Fibroblast of peridontal ligament (primary cell): ENCODE measurements at regions not wholly inside any gene's neighbourhood (a gene's known extent, or its start where the extent isn't known, plus 50 kb on each side); places are given as distances from the start of the nearest gene placed in this dataset.

Experiments
- DNase-seq: peaks from one replicate; pipeline ENCODE4 v3.0.0-alpha.2; 2010; ENCODE audit errors: extremely low read depth

GRCh38 chr7:125668321-125668993, 738.8 kb upstream of the POT1 start:
- no peak for DNase-seq

GRCh38 chr7:125664625-125665024, 735.0 kb upstream of the POT1 start:
- no peak for DNase-seq

- DNase-seq, result no peak
Measured at GRCh38 chr7:125663961-125664360, 734.3 kb upstream of the POT1 start.

GRCh38 chr7:125661677-125662076, 732.1 kb upstream of the POT1 start:
- no peak for DNase-seq

GRCh38 chr7:125661006-125661405, 731.4 kb upstream of the POT1 start:
- no peak for DNase-seq

GRCh38 chr7:125654076-125654475, 724.5 kb upstream of the POT1 start:
- DNase-seq, result no peak

- DNase-seq, result no peak
Measured at GRCh38 chr7:125651823-125652528, 722.4 kb upstream of the POT1 start.

- no peak for DNase-seq
Measured at GRCh38 chr7:125648543-125648942, 718.9 kb upstream of the POT1 start.

- DNase-seq, result no peak
Measured at GRCh38 chr7:125645770-125646169, 716.1 kb upstream of the POT1 start.

- no peak for DNase-seq
Measured at GRCh38 chr7:125644109-125644508, 714.5 kb upstream of the POT1 start.

- DNase-seq, result no peak
Measured at GRCh38 chr7:125643302-125643701, 713.7 kb upstream of the POT1 start.

- DNase-seq, result no peak
Measured at GRCh38 chr7:125641884-125642283, 712.3 kb upstream of the POT1 start.

GRCh38 chr7:125636320-125636962, 706.8 kb upstream of the POT1 start:
- no peak for DNase-seq

- no peak for DNase-seq
Measured at GRCh38 chr7:125618516-125618915, 688.9 kb upstream of the POT1 start.

GRCh38 chr7:125611582-125611981, 682.0 kb upstream of the POT1 start:
- DNase-seq, result no peak

GRCh38 chr7:125606671-125607070, 677.0 kb upstream of the POT1 start:
- no peak for DNase-seq

- DNase-seq, result no peak
Measured at GRCh38 chr7:125605241-125605640, 675.6 kb upstream of the POT1 start.

- DNase-seq, result no peak
Measured at GRCh38 chr7:125602441-125602840, 672.8 kb upstream of the POT1 start.

GRCh38 chr7:125599387-125599786, 669.8 kb upstream of the POT1 start:
- DNase-seq, result no peak

- no peak for DNase-seq
Measured at GRCh38 chr7:125592331-125592730, 662.7 kb upstream of the POT1 start.

GRCh38 chr7:125573126-125573525, 643.5 kb upstream of the POT1 start:
- no peak for DNase-seq

GRCh38 chr7:125572414-125572813, 642.8 kb upstream of the POT1 start:
- no peak for DNase-seq

- no peak for DNase-seq
Measured at GRCh38 chr7:125568799-125569198, 639.2 kb upstream of the POT1 start.
